HCT116 (cell line): ENCODE measurements at regions not wholly inside any gene's neighbourhood (a gene's known extent, or its start where the extent isn't known, plus 50 kb on each side); places are given as distances from the start of the nearest gene placed in this dataset.

Source experiments
- ATAC-seq: fragments of 200-7000 bp; cut with Tn5 transposase; 2 replicates; pipeline ENCODE4 v1.9.1; 2020; ENCODE audit warnings: mild to moderate bottlenecking, moderate library complexity
- BruUV-seq: library from RNA; stranded (reverse); fragments of 400-500 nt; replicated peaks from 2 replicates; lab custom pipeline; 2021; lab: Mats Ljungman, UMichigan
- CTCF ChIA-PET: fragments of 300-600 bp; sonication (Branson Sonifier 250); formaldehyde crosslinking; loops from one replicate; lab custom pipeline; 2021; ENCODE audit warnings: antibody characterized with exemption; lab: Charles Lee
- POLR2A ChIA-PET: fragments of 300-600, 350-600 bp; sonication (Branson Sonifier 250); formaldehyde crosslinking; loops from one replicate; lab custom pipeline; 2021; ENCODE audit warnings: antibody characterized with exemption; lab: Charles Lee
- RAD21 ChIA-PET, 2 experiments: fragments of 300-600 bp; sonication (Branson Sonifier 250); formaldehyde crosslinking; loops; one replicate each; lab custom pipeline; 2023; ENCODE audit warnings: low total read pairs in 2 of 2; ENCODE audit not compliant: uncharacterized antibody in 2 of 2, unreplicated experiment in 2 of 2, low non-redundant PET in 1 of 2; lab: Charles Lee
- DNase-seq: peaks from one replicate; pipeline ENCODE4 v3.0.0-alpha.2; 2010; ENCODE audit warnings: low read depth, low spot score
- H2AFZ ChIP-seq: fragments of 200-600 bp; shearing (Covaris generic), sonication (generic); 2 replicates; pipeline ENCODE4 v1.6.1; 2017; ENCODE audit warnings: low read depth, mixed run types, mixed read lengths, antibody characterized with exemption, low read length; ENCODE audit not compliant: poor library complexity, severe bottlenecking
- H3K27ac ChIP-seq: 2 replicates; pipeline ENCODE4 v1.5.1; 2012; ENCODE audit warnings: low read depth, low read length
- H3K27me3 ChIP-seq: fragments of 200-600 bp; sonication (generic); 2 replicates; pipeline ENCODE4 v1.6.1; 2016; ENCODE audit warnings: mixed run types, low read length, mixed read lengths; ENCODE audit not compliant: insufficient read depth
- H3K36me3 ChIP-seq, 2 experiments: fragments of 200-500 bp in 1 of 2; fragments of 200-600 bp in 1 of 2; sonication (Bioruptor generic) in 1 of 2; sonication (generic) in 1 of 2; 2 replicates each; pipeline versions ENCODE4 v1.5.1 to v1.6.1; 2014 to 2016; ENCODE audit warnings: low read length in 2 of 2, inconsistent platforms in 1 of 2, mixed read lengths in 1 of 2, mixed run types in 1 of 2; ENCODE audit not compliant: insufficient read depth in 2 of 2, control insufficient read depth in 1 of 2
- H3K4me1 ChIP-seq, 2 experiments: fragments of 200-600 bp in 1 of 2; sonication (generic) in 1 of 2; 2 replicates each; pipeline versions ENCODE4 v1.5.1 to v1.6.1; 2012 to 2017; ENCODE audit warnings: low read length in 2 of 2, inconsistent platforms in 1 of 2, mild to moderate bottlenecking in 1 of 2, mixed read lengths in 1 of 2, mixed run types in 1 of 2, moderate library complexity in 1 of 2; ENCODE audit not compliant: insufficient read depth in 2 of 2, control insufficient read depth in 1 of 2
- H3K4me2 ChIP-seq: fragments of 200-600 bp; sonication (generic); 2 replicates; pipeline ENCODE4 v1.6.1; 2017; ENCODE audit warnings: mixed run types, low read length, mixed read lengths
- H3K4me3 ChIP-seq, 2 experiments: fragments of 200-600 bp in 1 of 2; sonication (generic) in 1 of 2; replicated peaks in 1 of 2; 2 replicates each; pipeline ENCODE4 v1.5.1; 2011 to 2016; ENCODE audit warnings: low read length in 2 of 2, control low read depth in 1 of 2, low read depth in 1 of 2, mild to moderate bottlenecking in 1 of 2, mixed read lengths in 1 of 2, mixed run types in 1 of 2
- H3K79me2 ChIP-seq: fragments of 200-600 bp; sonication (generic); 2 replicates; pipeline ENCODE4 v1.6.1; 2017; ENCODE audit warnings: mild to moderate bottlenecking, mixed run types, low read length, moderate library complexity, mixed read lengths; ENCODE audit not compliant: insufficient read depth
- H3K9ac ChIP-seq: fragments of 200-600 bp; sonication (generic); 2 replicates; pipeline ENCODE4 v1.6.1; 2016; ENCODE audit warnings: low read length, mixed read lengths
- H3K9me2 ChIP-seq: fragments of 200-600 bp; sonication (generic), shearing (Covaris generic); 2 replicates; pipeline ENCODE4 v1.6.1; 2017; ENCODE audit warnings: mixed run types, mild to moderate bottlenecking, moderate library complexity; ENCODE audit not compliant: insufficient read depth
- H3K9me3 ChIP-seq, 2 experiments: fragments of 200-500 bp in 1 of 2; fragments of 200-600 bp in 1 of 2; sonication (Bioruptor generic) in 1 of 2; sonication (generic) in 1 of 2; 2 replicates each; pipeline ENCODE4 v1.6.1; 2014 to 2017; ENCODE audit warnings: low read length in 2 of 2, mixed read lengths in 2 of 2, inconsistent platforms in 1 of 2, low read depth in 1 of 2, mild to moderate bottlenecking in 1 of 2, mixed run types in 1 of 2, moderate library complexity in 1 of 2; ENCODE audit not compliant: control insufficient read depth in 1 of 2, insufficient read depth in 1 of 2
- H4K20me1 ChIP-seq: fragments of 200-600 bp; sonication (generic), shearing (Covaris generic); 2 replicates; pipeline ENCODE4 v1.6.1; 2017; ENCODE audit warnings: mixed run types, mild to moderate bottlenecking, moderate library complexity; ENCODE audit not compliant: insufficient read depth
- CBX3 ChIP-seq: IDR thresholded peaks from 2 replicates; pipeline ENCODE4 v1.6.1; 2012; ENCODE audit warnings: low read depth
- CEBPB ChIP-seq: IDR thresholded peaks from 2 replicates; pipeline ENCODE4 v1.6.1; 2012; ENCODE audit warnings: low read depth
- EGR1 ChIP-seq: IDR thresholded peaks from 2 replicates; pipeline ENCODE4 v1.6.1; 2012; ENCODE audit warnings: low read depth
- ELF1 ChIP-seq: IDR thresholded peaks from 2 replicates; pipeline ENCODE4 v1.6.1; 2012; ENCODE audit warnings: low read depth, borderline replicate concordance
- EZH2 ChIP-seq: fragments of 200-600 bp; sonication (generic); IDR thresholded peaks from 2 replicates; pipeline ENCODE4 v1.6.1; 2017; ENCODE audit warnings: antibody characterized with exemption, mixed run types
- EZH2phosphoT487 ChIP-seq: fragments of 200-600 bp; IDR thresholded peaks from 2 replicates; pipeline ENCODE4 v1.6.1; 2018; ENCODE audit warnings: antibody characterized with exemption, borderline replicate concordance
- JUND ChIP-seq: IDR thresholded peaks from 2 replicates; pipeline ENCODE4 v1.6.1; 2012
- POLR2A ChIP-seq: IDR thresholded peaks from 2 replicates; pipeline ENCODE4 v1.7.0; 2011; ENCODE audit warnings: borderline replicate concordance; ENCODE audit not compliant: insufficient read depth, insufficient read length; ENCODE audit errors: extremely low read depth
- POLR2AphosphoS5 ChIP-seq: IDR thresholded peaks from 2 replicates; pipeline ENCODE4 v1.6.1; 2011; ENCODE audit warnings: mild to moderate bottlenecking, low read depth, low read length, moderate library complexity
- RAD21 ChIP-seq: IDR thresholded peaks from 2 replicates; pipeline ENCODE4 v1.6.1; 2012; ENCODE audit warnings: low read depth, mild to moderate bottlenecking
- SP1 ChIP-seq: IDR thresholded peaks from 2 replicates; pipeline ENCODE4 v1.6.1; 2012; ENCODE audit warnings: low read depth
- SRF ChIP-seq: IDR thresholded peaks from 2 replicates; pipeline ENCODE4 v1.6.1; 2012; ENCODE audit warnings: low read depth
- TCF7L2 ChIP-seq: IDR thresholded peaks from 2 replicates; pipeline ENCODE4 v1.7.0; 2011; ENCODE audit warnings: borderline replicate concordance, inconsistent platforms; ENCODE audit not compliant: insufficient read depth, insufficient read length; ENCODE audit errors: extremely low read depth
- YY1 ChIP-seq: IDR thresholded peaks from 2 replicates; pipeline ENCODE4 v1.6.1; 2011; ENCODE audit warnings: low read length, low read depth, moderate library complexity, mild to moderate bottlenecking; ENCODE audit not compliant: insufficient replicate concordance; ENCODE audit errors: extremely low read depth
- ZFX ChIP-seq: fragments of 450-650 bp; IDR thresholded peaks from 2 replicates; pipeline ENCODE4 v1.6.1; 2017
- ZNF274 ChIP-seq: fragments of 200-500 bp; sonication (Bioruptor generic); IDR thresholded peaks from 2 replicates; pipeline ENCODE4 v1.6.1; 2014; ENCODE audit warnings: mild to moderate bottlenecking, low read depth, low read length, inconsistent platforms
- intact Hi-C: fragments of 100-400 bp; cut with micrococcal nuclease; formaldehyde crosslinking; loops from 2 replicates; pipeline ENCODE4 v1.10.0; 2022
- TF ChIP-seq, protein P1 (sequence below): IDR thresholded peaks from 2 replicates; pipeline ENCODE4 v1.6.1; 2012
- TF ChIP-seq, protein P2 (sequence below): IDR thresholded peaks from 2 replicates; pipeline ENCODE4 v1.6.1; 2011; ENCODE audit warnings: mild to moderate bottlenecking, low read length, moderate library complexity; ENCODE audit not compliant: insufficient replicate concordance; ENCODE audit errors: extremely low read depth
- TF ChIP-seq, protein P3 (sequence below), 3 experiments: fragments of 200-600 bp in 1 of 3; sonication (generic) in 1 of 3; IDR thresholded peaks in 2 of 3; conservative IDR thresholded peaks in 1 of 3; 2 replicates each; pipeline ENCODE4 v1.5.1; 2012 to 2017; ENCODE audit warnings: low read depth in 2 of 3, low read length in 2 of 3, antibody characterized with exemption in 1 of 3, borderline replicate concordance in 1 of 3, control low read depth in 1 of 3, mild to moderate bottlenecking in 1 of 3, mixed read lengths in 1 of 3, mixed run types in 1 of 3, moderate library complexity in 1 of 3; ENCODE audit not compliant: insufficient read depth in 1 of 3
- TF ChIP-seq, protein P4 (sequence below): IDR thresholded peaks from 2 replicates; pipeline ENCODE4 v1.6.1; 2012; ENCODE audit warnings: low read depth

DNA sequence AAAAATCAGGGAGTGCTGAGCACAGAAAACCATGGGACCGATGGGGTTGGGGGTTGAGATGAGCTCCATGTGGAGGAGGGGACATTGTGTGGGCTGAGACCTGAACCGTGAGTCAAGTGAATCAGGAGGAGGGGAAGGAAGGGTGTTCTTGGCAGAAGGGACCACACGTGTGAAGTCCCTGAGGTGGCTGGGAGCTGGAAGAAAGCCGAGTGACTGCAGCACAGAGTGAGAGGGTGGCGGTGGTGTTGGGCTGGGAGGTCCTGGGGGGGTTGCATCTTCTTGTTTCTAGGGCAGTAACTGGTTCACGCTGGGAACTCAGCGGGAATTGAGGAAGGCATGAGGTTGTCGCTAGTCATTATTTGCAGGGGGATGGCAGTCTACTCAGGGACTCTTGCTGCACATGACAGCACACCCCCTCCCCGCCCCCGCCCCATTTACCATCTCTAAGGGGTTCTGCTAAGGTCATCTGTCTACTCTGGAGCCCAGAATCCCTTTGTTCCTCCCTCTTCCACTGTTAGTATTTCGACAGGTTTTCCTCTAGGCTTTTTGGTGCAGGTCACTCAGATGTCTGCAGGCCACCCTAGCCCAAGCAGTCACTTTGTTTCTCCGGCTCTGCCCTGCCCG lies 254.3 kb downstream of the TLE3 start:
- DNase-seq (no peak), ATAC-seq (no peak)
- no peak overlapping the region for H2AFZ ChIP-seq
- H3K9me2 ChIP-seq = no peaks in the 10 kb centered on the region; the same call in 1 of the 2 replicates
- no TSS peak for BruUV-seq
- peaks cover 16% of the 10 kb centered on the region; the same call in 1 of the 2 replicates for H3K27me3 ChIP-seq
- H3K4me1 ChIP-seq = peaks cover 0 to 5% of the 10 kb centered on the region in 2 experiments; a peak in 1 of 4 replicates
- POLR2A ChIA-PET = no interaction called here
- H3K9ac ChIP-seq = no peak overlapping the region
- TF ChIP-seq JUND (no peak), CBX3 (no peak), EZH2phosphoT487 (no peak), RAD21 (no peak), EGR1 (no peak), SP1 (no peak), TCF7L2 (no peak), YY1 (no peak), SRF (no peak), ELF1 (no peak), POLR2A (no peak), POLR2AphosphoS5 (no peak), ZNF274 (no peak), EZH2 (no peak), ZFX (no peak), CEBPB (no peak)
- TF ChIP-seq, protein P1, sequence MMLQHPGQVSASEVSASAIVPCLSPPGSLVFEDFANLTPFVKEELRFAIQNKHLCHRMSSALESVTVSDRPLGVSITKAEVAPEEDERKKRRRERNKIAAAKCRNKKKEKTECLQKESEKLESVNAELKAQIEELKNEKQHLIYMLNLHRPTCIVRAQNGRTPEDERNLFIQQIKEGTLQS = no peak
- TF ChIP-seq, protein P2, sequence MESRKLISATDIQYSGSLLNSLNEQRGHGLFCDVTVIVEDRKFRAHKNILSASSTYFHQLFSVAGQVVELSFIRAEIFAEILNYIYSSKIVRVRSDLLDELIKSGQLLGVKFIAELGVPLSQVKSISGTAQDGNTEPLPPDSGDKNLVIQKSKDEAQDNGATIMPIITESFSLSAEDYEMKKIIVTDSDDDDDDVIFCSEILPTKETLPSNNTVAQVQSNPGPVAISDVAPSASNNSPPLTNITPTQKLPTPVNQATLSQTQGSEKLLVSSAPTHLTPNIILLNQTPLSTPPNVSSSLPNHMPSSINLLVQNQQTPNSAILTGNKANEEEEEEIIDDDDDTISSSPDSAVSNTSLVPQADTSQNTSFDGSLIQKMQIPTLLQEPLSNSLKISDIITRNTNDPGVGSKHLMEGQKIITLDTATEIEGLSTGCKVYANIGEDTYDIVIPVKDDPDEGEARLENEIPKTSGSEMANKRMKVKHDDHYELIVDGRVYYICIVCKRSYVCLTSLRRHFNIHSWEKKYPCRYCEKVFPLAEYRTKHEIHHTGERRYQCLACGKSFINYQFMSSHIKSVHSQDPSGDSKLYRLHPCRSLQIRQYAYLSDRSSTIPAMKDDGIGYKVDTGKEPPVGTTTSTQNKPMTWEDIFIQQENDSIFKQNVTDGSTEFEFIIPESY = no peak
- TF ChIP-seq, protein P3, sequence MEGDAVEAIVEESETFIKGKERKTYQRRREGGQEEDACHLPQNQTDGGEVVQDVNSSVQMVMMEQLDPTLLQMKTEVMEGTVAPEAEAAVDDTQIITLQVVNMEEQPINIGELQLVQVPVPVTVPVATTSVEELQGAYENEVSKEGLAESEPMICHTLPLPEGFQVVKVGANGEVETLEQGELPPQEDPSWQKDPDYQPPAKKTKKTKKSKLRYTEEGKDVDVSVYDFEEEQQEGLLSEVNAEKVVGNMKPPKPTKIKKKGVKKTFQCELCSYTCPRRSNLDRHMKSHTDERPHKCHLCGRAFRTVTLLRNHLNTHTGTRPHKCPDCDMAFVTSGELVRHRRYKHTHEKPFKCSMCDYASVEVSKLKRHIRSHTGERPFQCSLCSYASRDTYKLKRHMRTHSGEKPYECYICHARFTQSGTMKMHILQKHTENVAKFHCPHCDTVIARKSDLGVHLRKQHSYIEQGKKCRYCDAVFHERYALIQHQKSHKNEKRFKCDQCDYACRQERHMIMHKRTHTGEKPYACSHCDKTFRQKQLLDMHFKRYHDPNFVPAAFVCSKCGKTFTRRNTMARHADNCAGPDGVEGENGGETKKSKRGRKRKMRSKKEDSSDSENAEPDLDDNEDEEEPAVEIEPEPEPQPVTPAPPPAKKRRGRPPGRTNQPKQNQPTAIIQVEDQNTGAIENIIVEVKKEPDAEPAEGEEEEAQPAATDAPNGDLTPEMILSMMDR (IDR thresholded peaks at IDR 0.05 in 2 of 3, conservative IDR thresholded peaks at IDR 0.05 in 1 of 3; ENCODE audit: borderline replicate concordance in 1 of 3, insufficient read depth in 1 of 3, low read depth in 2 of 3, low read length in 2 of 3) = no peak
- TF ChIP-seq, protein P4, sequence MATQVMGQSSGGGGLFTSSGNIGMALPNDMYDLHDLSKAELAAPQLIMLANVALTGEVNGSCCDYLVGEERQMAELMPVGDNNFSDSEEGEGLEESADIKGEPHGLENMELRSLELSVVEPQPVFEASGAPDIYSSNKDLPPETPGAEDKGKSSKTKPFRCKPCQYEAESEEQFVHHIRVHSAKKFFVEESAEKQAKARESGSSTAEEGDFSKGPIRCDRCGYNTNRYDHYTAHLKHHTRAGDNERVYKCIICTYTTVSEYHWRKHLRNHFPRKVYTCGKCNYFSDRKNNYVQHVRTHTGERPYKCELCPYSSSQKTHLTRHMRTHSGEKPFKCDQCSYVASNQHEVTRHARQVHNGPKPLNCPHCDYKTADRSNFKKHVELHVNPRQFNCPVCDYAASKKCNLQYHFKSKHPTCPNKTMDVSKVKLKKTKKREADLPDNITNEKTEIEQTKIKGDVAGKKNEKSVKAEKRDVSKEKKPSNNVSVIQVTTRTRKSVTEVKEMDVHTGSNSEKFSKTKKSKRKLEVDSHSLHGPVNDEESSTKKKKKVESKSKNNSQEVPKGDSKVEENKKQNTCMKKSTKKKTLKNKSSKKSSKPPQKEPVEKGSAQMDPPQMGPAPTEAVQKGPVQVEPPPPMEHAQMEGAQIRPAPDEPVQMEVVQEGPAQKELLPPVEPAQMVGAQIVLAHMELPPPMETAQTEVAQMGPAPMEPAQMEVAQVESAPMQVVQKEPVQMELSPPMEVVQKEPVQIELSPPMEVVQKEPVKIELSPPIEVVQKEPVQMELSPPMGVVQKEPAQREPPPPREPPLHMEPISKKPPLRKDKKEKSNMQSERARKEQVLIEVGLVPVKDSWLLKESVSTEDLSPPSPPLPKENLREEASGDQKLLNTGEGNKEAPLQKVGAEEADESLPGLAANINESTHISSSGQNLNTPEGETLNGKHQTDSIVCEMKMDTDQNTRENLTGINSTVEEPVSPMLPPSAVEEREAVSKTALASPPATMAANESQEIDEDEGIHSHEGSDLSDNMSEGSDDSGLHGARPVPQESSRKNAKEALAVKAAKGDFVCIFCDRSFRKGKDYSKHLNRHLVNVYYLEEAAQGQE = no peak
- no peak overlapping the region for H3K4me3 ChIP-seq
- no peaks in the 10 kb centered on the region for H3K79me2 ChIP-seq
- intact Hi-C loops = no loop called here
- no peaks in the 10 kb centered on the region for H3K36me3 ChIP-seq
- RAD21 ChIA-PET = no interaction called here
- H3K9me3 ChIP-seq = no peaks in the 10 kb centered on the region
- H4K20me1 ChIP-seq = no peaks in the 10 kb centered on the region
- no peak overlapping the region for H3K4me2 ChIP-seq
- H3K27ac ChIP-seq = no peak overlapping the region
- CTCF ChIA-PET = no interaction called here
